GM23338 (cell line): ENCODE measurements at regions not wholly inside any gene's neighbourhood (a gene's known extent, or its start where the extent isn't known, plus 50 kb on each side); places are given as distances from the start of the nearest gene placed in this dataset.

Experiments
- EZH2 ChIP-seq: fragments of 200-600 bp; sonication (generic); IDR thresholded peaks from one replicate; pipeline ENCODE4 v1.8.0; 2017; ENCODE audit warnings: antibody characterized with exemption, mild to moderate bottlenecking, low read depth; ENCODE audit not compliant: unreplicated experiment
- EZH2phosphoT487 ChIP-seq: fragments of 200-600 bp; sonication (generic); IDR thresholded peaks from one replicate; pipeline ENCODE4 v1.8.1; 2018; ENCODE audit warnings: antibody characterized with exemption; ENCODE audit not compliant: unreplicated experiment
- JUNB ChIP-seq: IDR thresholded peaks from one replicate; pipeline ENCODE4 v1.6.1; 2016; ENCODE audit warnings: antibody characterized with exemption; ENCODE audit not compliant: unreplicated experiment
- NANOG ChIP-seq: IDR thresholded peaks from 2 replicates; pipeline ENCODE4 v1.6.1; 2016; ENCODE audit warnings: antibody characterized with exemption, borderline replicate concordance
- POLR2AphosphoS5 ChIP-seq: IDR thresholded peaks from 2 replicates; pipeline ENCODE4 v1.6.1; 2016; ENCODE audit warnings: antibody characterized with exemption, low read depth
- TF ChIP-seq, protein P1 (sequence below), 2 experiments: fragments of 200-600 bp in 1 of 2; sonication (generic) in 1 of 2; conservative IDR thresholded peaks; 2 replicates each; pipeline versions ENCODE4 v1.5.1 to v1.6.1; 2016 to 2017; ENCODE audit warnings: antibody characterized with exemption in 2 of 2, low read depth in 2 of 2, mild to moderate bottlenecking in 2 of 2, moderate library complexity in 1 of 2

DNA sequence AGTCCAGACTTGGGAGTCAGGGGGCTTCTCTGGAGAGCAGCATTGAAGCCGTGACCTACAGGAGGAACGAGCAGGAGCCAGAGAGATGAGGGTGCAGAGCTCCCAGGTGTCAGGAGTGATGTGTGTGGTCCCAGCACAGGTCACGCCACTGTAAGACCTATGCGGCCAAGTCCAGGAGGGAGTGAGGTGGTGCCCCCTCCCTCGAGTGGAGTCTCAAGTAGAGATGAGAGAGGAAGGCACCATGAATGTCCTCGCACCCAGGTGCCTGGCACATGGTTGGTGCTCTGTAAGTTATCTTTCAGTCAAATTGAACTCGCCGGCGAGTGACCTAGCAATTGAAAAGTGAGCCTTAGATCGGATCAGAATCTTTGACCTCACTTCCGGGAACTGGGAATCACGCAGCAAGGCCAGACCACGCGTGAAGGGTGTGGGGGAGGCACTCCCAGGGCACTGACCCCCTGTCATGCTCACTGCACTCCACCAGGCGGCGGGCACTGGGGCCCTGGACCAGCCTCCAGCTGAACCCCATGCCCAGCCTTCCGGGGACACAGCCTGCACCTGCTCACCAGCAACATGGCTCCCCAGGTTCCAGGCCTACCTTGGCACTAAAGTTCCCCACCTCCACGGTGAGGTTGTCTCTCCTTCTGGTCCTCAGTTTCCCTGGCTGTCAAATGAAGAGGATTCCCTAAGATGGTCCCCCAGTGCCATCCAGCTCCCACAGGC is 127.4 kb downstream of the HMX1 start:
- TF ChIP-seq, protein P1, sequence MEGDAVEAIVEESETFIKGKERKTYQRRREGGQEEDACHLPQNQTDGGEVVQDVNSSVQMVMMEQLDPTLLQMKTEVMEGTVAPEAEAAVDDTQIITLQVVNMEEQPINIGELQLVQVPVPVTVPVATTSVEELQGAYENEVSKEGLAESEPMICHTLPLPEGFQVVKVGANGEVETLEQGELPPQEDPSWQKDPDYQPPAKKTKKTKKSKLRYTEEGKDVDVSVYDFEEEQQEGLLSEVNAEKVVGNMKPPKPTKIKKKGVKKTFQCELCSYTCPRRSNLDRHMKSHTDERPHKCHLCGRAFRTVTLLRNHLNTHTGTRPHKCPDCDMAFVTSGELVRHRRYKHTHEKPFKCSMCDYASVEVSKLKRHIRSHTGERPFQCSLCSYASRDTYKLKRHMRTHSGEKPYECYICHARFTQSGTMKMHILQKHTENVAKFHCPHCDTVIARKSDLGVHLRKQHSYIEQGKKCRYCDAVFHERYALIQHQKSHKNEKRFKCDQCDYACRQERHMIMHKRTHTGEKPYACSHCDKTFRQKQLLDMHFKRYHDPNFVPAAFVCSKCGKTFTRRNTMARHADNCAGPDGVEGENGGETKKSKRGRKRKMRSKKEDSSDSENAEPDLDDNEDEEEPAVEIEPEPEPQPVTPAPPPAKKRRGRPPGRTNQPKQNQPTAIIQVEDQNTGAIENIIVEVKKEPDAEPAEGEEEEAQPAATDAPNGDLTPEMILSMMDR (conservative IDR thresholded peaks at IDR 0.05; ENCODE audit: low read depth in 2 of 2), result peak; percentile 21 to 28; a peak in 3 of 4 replicates
- TF ChIP-seq NANOG (no peak), POLR2AphosphoS5 (no peak), EZH2 (no peak), EZH2phosphoT487 (no peak), JUNB (no peak)
